ENCODE measurements at regions not wholly inside any gene's neighbourhood (a gene's known extent, or its start where the extent isn't known, plus 50 kb on each side); places are given as distances from the start of the nearest gene placed in this dataset.

- TF ChIP-seq CTCF (optimal IDR thresholded peaks at IDR 0.05 in 1 of 3, IDR thresholded peaks at IDR 0.05 in 1 of 3, conservative IDR thresholded peaks at IDR 0.05 in 1 of 3; ENCODE audit: extremely low read depth in 1 of 3, insufficient read depth in 2 of 3, low read length in 3 of 3) (no peak), EZH2 (IDR thresholded peaks at IDR 0.05; ENCODE audit: low read length) (no peak)
Measured at GRCh38 chr2:89823556-89823955, 1132.1 kb downstream of the RPIA start.

All from keratinocyte (primary cell).